Esophagus muscularis mucosa (tissue), 3 donors: ENCODE measurements at regions not wholly inside any gene's neighbourhood (a gene's known extent, or its start where the extent isn't known, plus 50 kb on each side); places are given as distances from the start of the nearest gene placed in this dataset.

Source experiments
- POLR2A ChIP-seq: fragments of 450-650 bp; IDR thresholded peaks from one replicate; pipeline ENCODE4 v1.6.1; 2017; ENCODE audit warnings: antibody characterized with exemption, moderate library complexity, mild to moderate bottlenecking, low read depth
- TF ChIP-seq, protein P1 (sequence below), 3 experiments: fragments of 200-600 bp in 2 of 3; fragments of 450-650 bp in 1 of 3; sonication (generic) in 2 of 3; IDR thresholded peaks; one replicate each; pipeline ENCODE4 v1.5.1; 2017 to 2019; ENCODE audit warnings: antibody characterized with exemption in 3 of 3, mild to moderate bottlenecking in 2 of 3, moderate library complexity in 1 of 3

DNA sequence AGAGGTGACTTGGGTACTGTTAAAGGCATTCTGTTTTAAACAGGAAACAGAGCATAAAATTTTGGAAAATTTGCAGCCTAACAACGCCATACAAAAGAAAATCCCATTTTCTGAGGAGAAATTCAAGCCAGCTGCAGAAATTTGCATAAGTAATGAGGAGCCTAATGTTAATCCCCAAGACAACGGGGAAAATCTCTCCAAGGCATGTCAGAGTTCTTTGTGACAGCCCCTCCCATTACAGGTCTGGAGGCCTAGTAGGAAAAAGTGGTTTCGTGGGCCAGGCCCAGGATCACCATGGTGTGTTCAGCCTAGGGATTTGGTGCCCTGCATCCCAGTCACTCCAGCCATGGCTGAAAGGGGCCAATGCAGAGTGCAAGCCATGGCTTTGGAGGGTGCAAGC is 1333.1 kb upstream of the TENM4 start:
- no peak for TF ChIP-seq POLR2A
- TF ChIP-seq, protein P1, sequence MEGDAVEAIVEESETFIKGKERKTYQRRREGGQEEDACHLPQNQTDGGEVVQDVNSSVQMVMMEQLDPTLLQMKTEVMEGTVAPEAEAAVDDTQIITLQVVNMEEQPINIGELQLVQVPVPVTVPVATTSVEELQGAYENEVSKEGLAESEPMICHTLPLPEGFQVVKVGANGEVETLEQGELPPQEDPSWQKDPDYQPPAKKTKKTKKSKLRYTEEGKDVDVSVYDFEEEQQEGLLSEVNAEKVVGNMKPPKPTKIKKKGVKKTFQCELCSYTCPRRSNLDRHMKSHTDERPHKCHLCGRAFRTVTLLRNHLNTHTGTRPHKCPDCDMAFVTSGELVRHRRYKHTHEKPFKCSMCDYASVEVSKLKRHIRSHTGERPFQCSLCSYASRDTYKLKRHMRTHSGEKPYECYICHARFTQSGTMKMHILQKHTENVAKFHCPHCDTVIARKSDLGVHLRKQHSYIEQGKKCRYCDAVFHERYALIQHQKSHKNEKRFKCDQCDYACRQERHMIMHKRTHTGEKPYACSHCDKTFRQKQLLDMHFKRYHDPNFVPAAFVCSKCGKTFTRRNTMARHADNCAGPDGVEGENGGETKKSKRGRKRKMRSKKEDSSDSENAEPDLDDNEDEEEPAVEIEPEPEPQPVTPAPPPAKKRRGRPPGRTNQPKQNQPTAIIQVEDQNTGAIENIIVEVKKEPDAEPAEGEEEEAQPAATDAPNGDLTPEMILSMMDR (IDR thresholded peaks at IDR 0.05) = no peak
